ENCODE measurements at regions not wholly inside any gene's neighbourhood (a gene's known extent, or its start where the extent isn't known, plus 50 kb on each side); places are given as distances from the start of the nearest gene placed in this dataset.

- peaks cover 18% of the 10 kb centered on the region for H3K4me1 ChIP-seq (ENCODE audit: control insufficient read depth, low read length)
- H4K20me1 ChIP-seq (ENCODE audit: control insufficient read depth, insufficient read depth, low read depth, low read length), result no peaks in the 10 kb centered on the region
- H3K4me3 ChIP-seq (ENCODE audit: low read length), result no peak overlapping the region
- H3K79me2 ChIP-seq (ENCODE audit: control insufficient read depth, low read length), result no peaks in the 10 kb centered on the region
- no peak overlapping the region for H3K27ac ChIP-seq (ENCODE audit: low read depth, low read length)
- H3K9me2 ChIP-seq (replicated peaks; ENCODE audit: control insufficient read depth, low read length), result no peaks in the 10 kb centered on the region
- H3K36me3 ChIP-seq (ENCODE audit: control insufficient read depth, low read length), result no peaks in the 10 kb centered on the region
- no peaks in the 10 kb centered on the region for H3K9me3 ChIP-seq (ENCODE audit: control insufficient read depth, insufficient read depth, low read length)
- H3F3A ChIP-seq (ENCODE audit: control insufficient read depth, insufficient read depth), result 0 out of 2 replicates have a peak, but pooled peaks cover 3% of the 10 kb centered on the region
- TF ChIP-seq EZH2phosphoT487 (IDR thresholded peaks at IDR 0.05; ENCODE audit: borderline replicate concordance, low read length) (no peak), CTCF (IDR thresholded peaks at IDR 0.05; ENCODE audit: low read depth, low read length, poor library complexity, severe bottlenecking) (no peak)
- no peaks in the 10 kb centered on the region for H3K27me3 ChIP-seq (ENCODE audit: control insufficient read depth, low read length)
- no peak overlapping the region for H3K4me2 ChIP-seq (ENCODE audit: low read length)
Observed at GRCh38 chr13:31904941-31905824, 126.4 kb upstream of the FRY start.

- no peaks in the 10 kb centered on the region for H3K27me3 ChIP-seq (ENCODE audit: control insufficient read depth, low read length)
- H4K20me1 ChIP-seq (ENCODE audit: control insufficient read depth, insufficient read depth, low read depth, low read length), result no peaks in the 10 kb centered on the region
- 0 out of 2 replicates have a peak, but pooled peaks cover 6% of the 10 kb centered on the region for H3F3A ChIP-seq (ENCODE audit: control insufficient read depth, insufficient read depth)
- no peaks in the 10 kb centered on the region for H3K79me2 ChIP-seq (ENCODE audit: control insufficient read depth, low read length)
- no peaks in the 10 kb centered on the region for H3K36me3 ChIP-seq (ENCODE audit: control insufficient read depth, low read length)
- H3K4me3 ChIP-seq (ENCODE audit: low read length), result no peak overlapping the region
- no peaks in the 10 kb centered on the region for H3K9me2 ChIP-seq (replicated peaks; ENCODE audit: control insufficient read depth, low read length)
- H3K9me3 ChIP-seq (ENCODE audit: control insufficient read depth, insufficient read depth, low read length), result no peaks in the 10 kb centered on the region
- no peak overlapping the region for H3K27ac ChIP-seq (ENCODE audit: low read depth, low read length)
- no peak overlapping the region for H3K4me2 ChIP-seq (ENCODE audit: low read length)
- H3K4me1 ChIP-seq (ENCODE audit: control insufficient read depth, low read length), result peaks cover 25% of the 10 kb centered on the region
- no peak for TF ChIP-seq CTCF (IDR thresholded peaks at IDR 0.05; ENCODE audit: low read depth, low read length, poor library complexity, severe bottlenecking)
- TF ChIP-seq EZH2phosphoT487 (IDR thresholded peaks at IDR 0.05; ENCODE audit: borderline replicate concordance, low read length), result no peak
Observed at GRCh38 chr13:31905961-31906360, 125.6 kb upstream of the FRY start.

GRCh38 chr13:31908696-31909411 lies 122.7 kb upstream of the FRY start:
- H3K27me3 ChIP-seq (ENCODE audit: control insufficient read depth, low read length), result no peaks in the 10 kb centered on the region
- no peaks in the 10 kb centered on the region for H3K79me2 ChIP-seq (ENCODE audit: control insufficient read depth, low read length)
- H3K4me1 ChIP-seq (ENCODE audit: control insufficient read depth, low read length), result peaks cover 40% of the 10 kb centered on the region
- TF ChIP-seq CTCF (IDR thresholded peaks at IDR 0.05; ENCODE audit: low read depth, low read length, poor library complexity, severe bottlenecking) (no peak), EZH2phosphoT487 (IDR thresholded peaks at IDR 0.05; ENCODE audit: borderline replicate concordance, low read length) (no peak)
- H3K4me3 ChIP-seq (ENCODE audit: low read length), result no peak overlapping the region
- no peaks in the 10 kb centered on the region for H3K9me3 ChIP-seq (ENCODE audit: control insufficient read depth, insufficient read depth, low read length)
- 0 out of 2 replicates have a peak, but pooled peaks cover 6% of the 10 kb centered on the region for H3F3A ChIP-seq (ENCODE audit: control insufficient read depth, insufficient read depth)
- H3K36me3 ChIP-seq (ENCODE audit: control insufficient read depth, low read length), result no peaks in the 10 kb centered on the region
- no peak overlapping the region for H3K27ac ChIP-seq (ENCODE audit: low read depth, low read length)
- no peaks in the 10 kb centered on the region for H4K20me1 ChIP-seq (ENCODE audit: control insufficient read depth, insufficient read depth, low read depth, low read length)
- no peak overlapping the region for H3K4me2 ChIP-seq (ENCODE audit: low read length)
- H3K9me2 ChIP-seq (replicated peaks; ENCODE audit: control insufficient read depth, low read length), result no peaks in the 10 kb centered on the region

All from DOHH2 (cell line).